ENCODE measurements at regions not wholly inside any gene's neighbourhood (a gene's known extent, or its start where the extent isn't known, plus 50 kb on each side); places are given as distances from the start of the nearest gene placed in this dataset.

- H3K9ac ChIP-seq (ENCODE audit: insufficient read depth, low read length, poor library complexity, severe bottlenecking) = no peak overlapping the region
- H3K79me2 ChIP-seq (ENCODE audit: insufficient read depth, low read length) = no peaks in the 10 kb centered on the region
- H3K27me3 ChIP-seq (ENCODE audit: control insufficient read depth in 2 of 2, insufficient read depth in 2 of 2, low read length in 2 of 2) = no peaks in the 10 kb centered on the region
- no peak overlapping the region for H3K4me2 ChIP-seq (replicated peaks; ENCODE audit: extremely low read depth, low read length, poor library complexity, severe bottlenecking)
- no peaks in the 10 kb centered on the region for H3K36me3 ChIP-seq (replicated peaks in 1 of 2; ENCODE audit: control insufficient read depth in 1 of 2, insufficient read depth in 2 of 2, low read length in 2 of 2)
- H3K36me3 Mint-ChIP-seq = no peaks in the 10 kb centered on the region
- no peak overlapping the region for H3K4me3 ChIP-seq (replicated peaks in 1 of 3; ENCODE audit: low read depth in 2 of 3, low read length in 3 of 3)
- no peaks in the 10 kb centered on the region for H4K20me1 ChIP-seq (ENCODE audit: insufficient read depth, low read length)
- no peak overlapping the region for H2AFZ ChIP-seq (ENCODE audit: insufficient read depth, low read depth, low read length, poor library complexity, severe bottlenecking)
- H3K9me3 ChIP-seq (replicated peaks in 1 of 2; ENCODE audit: control insufficient read depth in 1 of 2, insufficient read depth in 1 of 2, low read length in 2 of 2) = no peaks in the 10 kb centered on the region
- H3K4me3 Mint-ChIP-seq = no peak overlapping the region
- no peak for TF ChIP-seq CTCF (IDR thresholded peaks at IDR 0.05)
- 87% methylated on average over 4 of the region's 5 CpGs for WGBS (ENCODE audit: insufficient coverage)
- H3K27me3 Mint-ChIP-seq (ENCODE audit: low read depth in 3 of 3) = peaks cover 2 to 4% (median 2%) of the 10 kb centered on the region in 3 donors
- intact Hi-C loops (cut with micrococcal nuclease) = no loop called here
- H3K27ac ChIP-seq (ENCODE audit: low read depth in 1 of 2, low read length in 2 of 2) = no peak overlapping the region
- H3K4me1 ChIP-seq (ENCODE audit: control insufficient read depth in 1 of 2, insufficient read depth in 2 of 2, low read length in 2 of 2) = no peaks in the 10 kb centered on the region
- no peak overlapping the region for H3K27ac Mint-ChIP-seq
- H3K9me3 Mint-ChIP-seq = peaks cover 0 to 3% (median 1%) of the 10 kb centered on the region in 7 donors
- DNase-seq = no peak
- no peaks in the 10 kb centered on the region for H3K4me1 Mint-ChIP-seq
Observed at GRCh38 chr9:32705059-32705458, 69.6 kb upstream of the TAF1L start.

- Histone ChIP-seq H3K9me3 (replicated peaks in 1 of 2; ENCODE audit: control insufficient read depth in 1 of 2, insufficient read depth in 1 of 2, low read length in 2 of 2) (no peaks in the 10 kb centered on the region), H3K4me1 (ENCODE audit: control insufficient read depth in 1 of 2, insufficient read depth in 2 of 2, low read length in 2 of 2) (no peaks in the 10 kb centered on the region), H4K20me1 (ENCODE audit: insufficient read depth, low read length) (no peaks in the 10 kb centered on the region), H2AFZ (ENCODE audit: insufficient read depth, low read depth, low read length, poor library complexity, severe bottlenecking) (no peak overlapping the region), H3K4me2 (replicated peaks; ENCODE audit: extremely low read depth, low read length, poor library complexity, severe bottlenecking) (no peak overlapping the region), H3K36me3 (replicated peaks in 1 of 2; ENCODE audit: control insufficient read depth in 1 of 2, insufficient read depth in 2 of 2, low read length in 2 of 2) (no peaks in the 10 kb centered on the region), H3K4me3 (replicated peaks in 1 of 3; ENCODE audit: low read depth in 2 of 3, low read length in 3 of 3) (no peak overlapping the region), H3K27me3 (ENCODE audit: control insufficient read depth in 2 of 2, insufficient read depth in 2 of 2, low read length in 2 of 2) (no peaks in the 10 kb centered on the region), H3K27ac (ENCODE audit: low read depth in 1 of 2, low read length in 2 of 2) (no peak overlapping the region), H3K9ac (ENCODE audit: insufficient read depth, low read length, poor library complexity, severe bottlenecking) (no peak overlapping the region), H3K79me2 (ENCODE audit: insufficient read depth, low read length) (no peaks in the 10 kb centered on the region)
- H3K36me3 Mint-ChIP-seq = no peaks in the 10 kb centered on the region
- peaks cover 2 to 5% (median 4%) of the 10 kb centered on the region in 3 donors for H3K27me3 Mint-ChIP-seq (ENCODE audit: low read depth in 3 of 3)
- DNase-seq = no peak
- no peak for TF ChIP-seq CTCF (IDR thresholded peaks at IDR 0.05)
- H3K4me1 Mint-ChIP-seq = no peaks in the 10 kb centered on the region
- H3K4me3 Mint-ChIP-seq = no peak overlapping the region
- intact Hi-C loops (cut with micrococcal nuclease) = no loop called here
- whole genome bisulfite sequencing (ENCODE audit: insufficient coverage) = 67% methylated on average over 2 of the region's 4 CpGs
- no peak overlapping the region for H3K27ac Mint-ChIP-seq
- peaks cover 0 to 7% (median 4%) of the 10 kb centered on the region in 7 donors for H3K9me3 Mint-ChIP-seq
Observed at GRCh38 chr9:32706004-32706724, 70.7 kb upstream of the TAF1L start.

Data from CD14-positive monocyte (primary cell).